Astrocyte of the hippocampus (primary cell): ENCODE measurements at regions not wholly inside any gene's neighbourhood (a gene's known extent, or its start where the extent isn't known, plus 50 kb on each side); places are given as distances from the start of the nearest gene placed in this dataset.

Experiments used
- DNase-seq: peaks from one replicate; pipeline ENCODE4 v3.0.0; 2011; ENCODE audit warnings: low read depth, low spot score

DNA sequence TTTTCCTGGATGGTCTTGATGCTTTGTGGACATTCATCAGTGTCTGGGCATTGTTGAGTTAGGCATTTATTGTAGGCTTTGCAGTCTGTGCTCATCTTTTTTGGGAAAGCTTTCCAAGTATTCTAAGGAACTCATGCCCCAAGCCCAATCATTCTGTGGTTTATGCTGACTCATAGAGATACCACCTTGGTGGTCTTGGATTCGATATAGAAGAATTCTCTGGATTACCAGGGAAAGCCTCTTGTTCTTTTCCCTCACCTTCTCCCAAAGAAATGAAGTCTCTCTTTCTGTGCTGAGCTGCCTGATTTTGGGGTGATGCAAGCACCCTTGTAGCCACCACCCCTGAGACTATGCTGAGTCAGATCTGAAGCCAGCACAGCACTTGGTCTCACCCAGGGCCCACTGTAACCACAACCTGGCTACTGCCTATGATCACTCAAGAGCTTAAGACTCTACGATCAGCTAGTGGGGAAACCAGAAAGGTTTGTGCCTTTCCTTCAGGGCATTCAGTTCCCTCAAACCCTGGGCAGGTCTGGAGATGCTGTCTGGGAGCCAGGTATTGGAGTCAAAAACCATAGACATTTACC is 422.6 kb downstream of the NUF2 start:
- no peak for DNase-seq

DNA sequence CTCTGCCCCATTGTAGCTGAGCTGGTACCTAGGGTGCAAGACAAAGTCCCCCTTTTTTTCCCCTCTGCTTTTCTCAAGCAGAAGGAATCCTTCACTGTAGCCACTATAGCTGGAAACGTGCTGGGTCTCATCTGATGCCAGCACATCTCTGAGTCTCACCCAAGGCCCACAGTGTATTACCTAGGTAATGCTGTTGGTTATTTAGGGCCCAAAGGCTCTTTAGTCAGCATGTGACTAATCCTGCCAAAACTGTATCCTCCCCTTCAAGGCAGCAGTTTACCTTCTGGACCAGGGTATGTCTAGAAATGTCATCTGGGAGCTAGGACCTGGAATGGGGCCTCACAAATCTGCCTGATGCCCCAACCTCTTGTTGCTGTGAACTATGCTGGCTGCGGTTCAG is 423.4 kb downstream of the NUF2 start:
- no peak for DNase-seq

DNA sequence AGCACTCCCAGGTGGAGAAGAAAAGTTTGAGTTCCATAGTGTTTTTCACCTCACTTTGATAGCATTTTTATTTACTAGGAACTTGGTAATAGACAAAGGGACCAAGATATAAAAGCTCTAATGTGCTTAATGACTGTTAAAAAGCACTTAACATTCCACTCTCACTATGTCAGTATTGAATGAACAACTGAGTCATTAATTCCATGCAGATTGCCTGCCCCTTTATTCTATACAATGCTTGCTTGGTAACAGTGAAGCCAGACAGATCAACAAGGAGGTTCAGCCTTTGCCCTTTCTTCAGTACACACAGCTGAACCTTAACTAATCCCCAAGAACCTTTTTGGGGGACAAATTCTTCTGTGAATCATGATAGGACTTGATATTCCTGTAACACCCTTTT is 425.5 kb downstream of the NUF2 start:
- DNase-seq: peak; percentile 13

DNA sequence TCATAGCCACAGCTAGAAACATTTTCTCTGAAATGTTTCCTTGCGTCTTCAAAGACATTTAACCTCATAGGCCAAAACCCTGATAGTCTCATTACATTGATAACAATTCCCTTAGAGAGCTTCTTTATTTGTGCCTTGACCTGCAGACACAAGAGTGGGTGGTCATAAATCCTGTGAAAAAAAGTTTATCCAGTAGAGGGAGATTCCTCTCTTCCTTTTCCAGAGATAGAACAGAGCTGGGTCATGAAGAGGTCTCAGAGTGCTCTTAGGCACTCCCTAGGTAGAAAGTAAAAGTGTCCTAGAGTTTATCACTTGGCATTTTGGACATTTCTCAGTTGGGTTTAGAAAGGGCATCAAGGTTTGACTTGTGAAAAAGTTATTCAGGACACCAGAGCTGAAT is 426.1 kb downstream of the NUF2 start:
- no peak for DNase-seq

DNA sequence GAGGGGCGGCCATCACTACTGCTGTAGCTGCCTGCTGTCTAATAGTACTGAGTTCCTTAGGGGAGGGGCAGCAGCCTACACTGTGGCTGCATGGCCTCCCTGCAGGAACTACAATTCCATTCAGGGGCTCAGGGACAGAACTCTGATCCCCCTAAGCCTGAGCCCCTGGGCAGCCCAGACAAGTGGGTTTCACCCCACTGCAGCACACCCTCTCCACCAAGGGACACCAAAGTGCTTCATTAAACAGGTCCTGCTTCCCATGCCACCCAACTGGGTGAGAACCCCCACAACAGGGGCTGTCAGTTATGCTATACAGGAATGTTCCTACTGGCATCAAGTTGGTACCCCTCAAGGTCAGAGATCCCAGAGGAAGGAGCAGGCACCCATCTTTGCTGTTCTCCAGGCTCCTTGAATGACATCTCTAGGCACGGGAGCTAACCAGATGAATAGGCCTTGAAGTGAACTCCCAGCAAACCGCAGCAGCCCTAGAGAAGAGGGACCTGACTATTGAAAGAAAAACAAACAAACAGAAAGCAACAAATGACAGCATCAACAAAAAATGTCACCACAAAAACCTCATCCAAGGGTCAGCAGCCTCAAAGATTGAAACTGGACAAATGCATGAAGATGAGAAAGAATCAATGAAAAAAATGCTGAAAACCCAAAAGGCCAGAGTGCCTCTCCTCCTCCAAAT is 437.4 kb downstream of the NUF2 start:
- DNase-seq: peak; percentile 53

DNA sequence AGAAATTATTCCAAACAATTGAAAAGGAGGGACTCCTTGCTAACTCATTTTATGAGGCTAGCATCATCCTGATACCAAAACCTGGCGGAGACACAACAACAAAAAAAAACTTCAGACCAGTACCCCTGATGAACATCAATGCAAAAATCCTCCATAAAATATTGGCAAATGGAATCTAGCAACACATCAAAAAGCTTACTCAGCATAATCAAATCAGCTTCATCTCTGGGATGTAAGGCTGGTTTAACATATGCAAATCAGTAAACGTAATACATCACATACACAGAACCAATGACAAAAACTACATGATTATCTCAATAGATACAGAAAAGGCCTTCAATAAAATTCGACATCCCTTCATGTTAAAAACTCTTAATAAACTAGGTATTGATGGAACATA is 440.1 kb downstream of the NUF2 start:
- DNase-seq: no peak

DNA sequence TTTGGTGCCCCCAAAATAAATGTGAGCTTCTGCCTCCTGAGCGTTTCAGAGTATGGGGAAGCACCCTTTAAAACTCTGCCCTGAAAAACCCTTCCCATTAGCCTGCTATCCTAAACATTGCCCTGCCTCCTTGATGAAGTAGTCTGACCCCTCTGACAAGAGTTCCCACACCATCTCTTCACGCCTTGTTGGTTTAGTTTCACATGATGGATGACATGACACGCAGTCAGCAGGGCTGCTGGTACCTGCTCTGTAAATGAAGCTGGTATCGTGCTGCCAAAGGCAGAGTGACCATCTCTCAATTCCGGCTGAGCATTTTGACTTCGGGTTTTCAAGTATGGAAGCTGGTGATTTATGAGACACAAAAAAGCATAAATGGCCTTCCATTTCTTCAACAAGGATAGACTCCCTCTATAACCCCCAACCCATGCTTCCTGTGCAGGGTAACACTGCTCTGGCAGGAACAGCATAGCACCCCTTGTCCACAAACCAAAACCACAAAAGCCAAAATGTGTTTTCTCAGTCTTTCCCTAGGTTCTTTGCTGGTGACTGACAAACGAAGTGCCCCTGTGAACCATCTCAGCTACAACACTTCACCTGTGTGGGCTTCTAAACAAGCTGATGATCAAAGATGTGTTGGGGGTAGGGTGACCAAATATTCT is 444.6 kb downstream of the NUF2 start:
- no peak for DNase-seq

DNA sequence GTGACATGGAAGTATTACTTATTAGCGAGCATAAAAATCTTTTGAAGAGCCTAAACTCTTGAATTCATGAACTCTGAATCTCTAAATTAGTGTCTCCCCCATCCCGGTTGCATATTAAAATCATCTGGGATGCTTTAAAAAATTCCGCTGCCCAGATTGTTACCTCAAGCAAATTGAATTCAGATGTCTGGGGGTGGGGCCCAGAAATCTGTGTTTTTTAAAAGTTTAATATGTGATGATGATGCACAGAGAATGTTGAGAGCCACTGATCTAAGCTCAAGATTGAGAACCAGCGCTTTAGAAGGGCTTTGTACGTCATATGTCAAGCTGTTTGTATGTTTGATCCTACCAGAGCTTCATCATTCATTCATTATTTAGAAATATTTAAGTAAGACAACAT is 446.8 kb downstream of the NUF2 start:
- DNase-seq: no peak

DNA sequence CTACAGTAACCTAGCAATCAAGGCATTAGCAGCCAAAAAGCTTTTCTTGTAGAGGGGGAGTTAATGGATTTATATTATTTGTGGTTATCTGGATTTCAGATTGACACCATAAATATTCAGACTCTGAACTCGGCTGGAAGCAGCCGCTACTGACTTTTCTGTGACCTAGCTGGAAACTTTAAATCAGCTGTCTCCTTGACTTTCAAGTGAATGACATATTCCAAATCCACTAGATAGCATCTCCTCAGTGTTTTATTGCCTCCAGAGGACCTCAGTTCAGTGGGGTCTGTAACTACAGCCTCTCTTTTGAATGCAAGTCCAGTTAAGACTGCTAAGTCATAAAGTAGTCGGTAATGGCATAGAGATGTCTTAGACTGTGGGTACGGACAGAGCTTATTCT is 448.5 kb downstream of the NUF2 start:
- no peak for DNase-seq

DNA sequence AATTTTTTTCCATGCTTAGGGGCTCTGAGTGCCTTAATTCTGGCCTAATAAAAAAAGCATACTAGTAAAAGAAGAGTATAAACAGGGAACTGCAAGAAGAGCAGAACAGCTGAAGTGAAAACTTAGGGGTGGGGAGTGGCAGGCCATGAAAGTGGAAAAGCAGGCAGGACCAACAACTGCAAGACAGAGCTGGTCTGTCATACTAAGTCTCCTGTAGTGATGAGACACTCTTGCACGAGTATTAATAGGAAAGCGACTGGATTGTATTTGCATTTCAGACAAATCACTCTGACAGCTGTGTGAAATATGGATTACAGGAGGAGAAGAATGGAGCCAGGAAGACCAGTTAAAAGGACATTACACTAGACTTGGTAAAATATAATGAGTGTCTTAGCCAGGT is 449.9 kb downstream of the NUF2 start:
- DNase-seq: no peak

DNA sequence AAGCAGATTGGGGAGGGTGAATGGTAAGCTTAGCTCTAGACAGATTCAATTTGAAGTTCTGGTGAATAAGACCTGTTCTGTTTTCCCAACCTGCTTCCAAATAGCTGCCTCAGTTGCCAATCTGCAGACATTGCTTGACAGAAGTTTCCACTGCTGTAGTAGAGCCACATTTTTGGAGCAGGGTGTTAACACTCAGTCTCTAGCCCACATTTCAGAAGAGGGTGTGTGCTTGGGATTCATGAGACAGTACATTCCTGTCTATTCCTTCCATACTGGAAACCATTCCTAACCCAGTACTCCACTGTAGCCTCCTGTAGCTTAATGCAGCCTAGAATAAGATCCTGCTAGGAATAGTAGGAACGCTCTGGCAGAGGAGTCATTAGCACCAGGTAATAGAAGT is 450.5 kb downstream of the NUF2 start:
- no peak for DNase-seq

DNA sequence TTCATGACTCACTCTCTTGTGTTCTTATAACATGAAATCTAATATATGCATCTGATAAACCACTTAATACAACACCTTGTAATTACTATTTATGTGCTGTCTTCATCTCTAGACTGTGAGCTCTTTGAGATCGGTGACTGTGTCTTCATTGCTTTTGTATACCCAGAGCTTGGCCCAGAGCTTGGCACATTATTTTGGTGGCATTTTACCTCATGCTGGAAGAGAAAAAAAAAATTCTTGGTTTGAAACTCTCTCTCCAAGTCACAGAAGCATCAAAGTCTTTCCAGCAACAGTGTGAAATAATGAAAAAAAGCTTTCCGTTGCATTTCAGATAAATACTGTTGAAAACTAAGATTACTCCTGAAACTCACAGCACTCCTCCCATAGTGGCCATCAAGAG is 451.6 kb downstream of the NUF2 start:
- no peak for DNase-seq

DNA sequence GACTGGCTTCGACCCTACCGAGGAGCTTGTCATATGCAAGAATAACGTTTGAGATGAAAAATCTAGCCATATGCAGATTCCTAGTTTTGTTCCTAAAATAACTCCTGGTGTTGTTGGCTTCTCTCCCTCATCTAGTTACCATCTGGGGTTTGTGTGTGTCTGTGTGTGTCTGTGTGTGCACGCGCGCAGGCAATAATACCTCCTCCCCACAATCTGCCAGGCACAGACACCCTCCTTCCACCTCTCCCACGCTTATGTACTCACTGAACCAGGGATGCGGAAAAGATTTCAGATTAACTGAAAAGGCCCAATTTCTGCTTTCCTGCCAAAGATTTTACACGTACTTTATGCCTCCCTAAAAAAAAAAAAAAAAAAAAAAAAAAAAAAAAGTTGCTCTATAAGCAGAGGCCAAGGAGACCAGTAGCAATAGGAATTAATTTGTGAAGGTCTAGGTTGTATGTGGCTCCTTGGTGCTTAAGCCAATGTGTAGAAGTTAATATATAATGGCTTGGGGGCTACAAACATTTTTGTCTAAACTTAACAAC is 452.7 kb downstream of the NUF2 start:
- no peak for DNase-seq

DNA sequence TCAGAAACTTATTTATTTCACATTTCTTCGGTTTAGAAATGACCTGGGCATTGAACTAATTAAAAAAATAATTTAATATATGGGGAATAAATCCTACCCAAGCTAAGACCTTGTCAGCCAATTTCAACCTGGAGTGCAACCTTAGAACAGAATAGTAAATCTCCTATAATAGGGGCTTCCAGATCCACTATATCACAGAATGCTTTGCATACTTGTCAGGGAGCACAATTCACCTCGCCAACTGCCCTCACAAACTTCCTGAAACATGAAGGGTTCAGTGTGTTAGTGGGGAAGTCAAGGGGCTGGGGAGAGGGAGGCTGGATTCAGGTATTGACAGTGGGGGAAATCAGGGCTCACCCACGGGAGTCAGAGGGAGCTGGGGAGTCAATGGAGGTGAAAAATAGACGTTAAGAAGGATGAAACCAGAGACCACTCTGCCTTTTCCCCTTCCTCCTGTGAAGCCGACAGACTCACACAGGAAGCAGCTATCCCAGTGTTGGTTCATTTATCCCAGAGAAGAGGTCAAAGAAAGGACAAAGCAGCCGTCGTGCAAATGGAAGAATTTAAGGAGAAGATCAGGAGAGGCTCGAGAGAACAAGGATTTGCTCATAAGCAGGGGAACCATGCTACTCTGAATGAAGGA is 453.3 kb downstream of the NUF2 start:
- no peak for DNase-seq

DNA sequence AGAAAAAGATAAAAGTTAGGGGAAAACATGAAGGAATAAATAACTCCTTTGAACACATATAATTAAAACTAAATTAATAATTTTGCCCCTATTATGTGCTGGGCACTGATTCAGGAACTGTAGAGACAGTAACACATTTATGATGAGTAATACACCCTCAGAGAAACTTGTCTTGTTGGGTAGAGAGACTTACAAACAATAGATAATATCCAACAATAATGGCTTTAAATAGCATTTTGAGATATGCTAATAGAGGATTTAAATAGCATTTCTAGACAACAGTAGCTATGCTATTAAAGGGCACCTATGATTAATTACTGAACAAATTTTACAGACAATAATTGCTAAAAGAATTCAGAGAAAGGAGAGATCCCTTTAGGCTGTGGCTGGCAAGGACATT is 455.5 kb downstream of the NUF2 start:
- no peak for DNase-seq

DNA sequence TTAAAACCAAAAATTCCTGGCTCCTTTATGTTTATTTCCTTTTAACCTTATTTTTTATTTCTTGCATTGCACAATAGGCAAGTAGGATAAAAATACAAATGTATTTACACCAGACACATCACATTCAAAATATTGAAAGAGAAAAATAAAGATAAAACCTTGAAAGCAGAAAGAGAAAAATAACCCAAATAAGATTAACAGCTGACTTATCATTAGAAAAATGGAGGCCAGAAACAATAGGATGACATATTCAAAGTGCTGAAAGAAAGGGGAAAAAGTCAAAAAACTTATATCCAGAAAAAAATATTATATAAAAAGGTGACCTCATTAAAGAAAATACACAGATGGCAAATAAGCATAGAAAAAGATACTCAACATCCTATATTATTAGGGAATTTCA is 459.4 kb downstream of the NUF2 start:
- no peak for DNase-seq

DNA sequence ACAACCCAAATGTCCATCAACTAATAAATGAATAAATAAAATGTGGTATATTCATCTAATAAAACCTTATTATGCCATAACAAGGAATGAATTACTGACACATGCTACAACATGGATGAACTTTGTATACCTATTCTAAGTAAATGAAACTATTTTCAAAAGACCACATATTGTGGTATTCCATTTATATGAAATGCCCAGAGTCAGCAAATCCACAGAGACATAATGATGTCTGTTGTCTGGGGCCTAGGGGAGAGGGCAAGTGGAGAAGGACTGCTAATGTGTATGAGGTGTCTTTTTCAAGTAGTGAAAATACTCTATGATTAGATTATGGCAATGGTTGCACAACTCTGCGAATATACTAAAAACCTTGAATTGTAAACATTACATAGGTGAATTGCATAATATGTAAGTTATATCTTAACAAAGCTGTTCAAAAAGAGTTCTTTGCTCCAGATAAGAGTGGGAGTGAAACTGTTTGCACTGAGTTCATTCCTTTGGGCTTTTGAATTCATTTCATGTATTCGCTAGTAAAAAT is 464.2 kb downstream of the NUF2 start:
- DNase-seq: no peak

DNA sequence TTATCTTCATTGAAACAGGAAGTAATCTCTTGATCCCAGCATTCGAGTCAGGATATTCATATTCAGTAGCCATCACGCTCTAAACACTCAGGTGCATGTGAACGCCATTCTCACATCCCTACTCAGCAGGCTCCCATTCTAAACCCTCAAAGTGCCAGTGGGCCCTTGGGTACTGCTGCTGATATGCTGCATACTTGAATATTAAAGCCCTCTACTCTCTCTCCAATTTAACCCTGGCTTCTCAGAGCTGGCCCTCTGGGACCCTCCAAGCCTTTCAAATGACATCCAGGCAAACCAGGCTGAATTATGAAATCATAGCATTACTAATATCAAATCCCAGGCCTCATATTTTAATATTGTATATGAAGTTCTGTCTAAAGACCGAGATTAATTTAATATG is 468.2 kb downstream of the NUF2 start:
- DNase-seq: no peak

DNA sequence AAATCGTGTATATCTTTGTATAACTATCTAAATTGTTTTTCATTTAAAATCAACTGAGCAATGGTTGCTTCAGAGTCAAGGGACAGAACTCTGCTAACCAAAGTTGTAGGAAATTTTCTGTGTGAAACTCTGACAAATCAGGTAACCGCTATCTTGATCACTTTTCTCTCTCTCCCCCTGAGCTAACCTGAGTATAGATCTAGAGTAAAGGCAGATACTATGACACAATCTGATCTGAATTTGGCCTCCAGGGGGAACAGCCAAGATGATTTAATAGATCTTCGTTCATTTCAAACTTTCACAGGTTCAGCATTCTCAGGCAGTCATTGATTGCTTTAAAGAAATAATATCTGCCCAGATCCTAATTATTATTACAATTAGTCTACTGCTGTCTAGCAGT is 472.8 kb downstream of the NUF2 start:
- no peak for DNase-seq

DNA sequence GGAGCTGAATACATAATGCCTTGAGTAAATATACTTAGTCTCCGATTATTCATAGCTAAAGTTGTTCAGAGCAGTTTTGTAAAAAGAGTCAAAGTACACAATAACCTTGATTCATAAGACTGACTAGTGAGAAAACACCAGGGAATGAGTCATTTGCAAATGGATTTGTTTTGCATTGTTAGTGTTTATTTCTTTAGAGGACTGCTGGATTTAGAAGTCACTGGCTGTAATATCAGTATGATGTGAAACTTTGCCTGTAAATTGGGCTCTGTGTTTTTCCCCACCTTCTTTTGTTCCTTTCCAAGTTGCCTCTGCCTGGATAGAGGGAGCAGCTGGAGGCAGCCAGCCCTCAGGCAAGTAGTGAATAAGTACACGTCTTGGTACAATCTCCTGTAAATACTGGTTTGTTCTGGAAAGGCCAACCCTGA is 474.7 kb downstream of the NUF2 start:
- DNase-seq: peak; percentile 50

DNA sequence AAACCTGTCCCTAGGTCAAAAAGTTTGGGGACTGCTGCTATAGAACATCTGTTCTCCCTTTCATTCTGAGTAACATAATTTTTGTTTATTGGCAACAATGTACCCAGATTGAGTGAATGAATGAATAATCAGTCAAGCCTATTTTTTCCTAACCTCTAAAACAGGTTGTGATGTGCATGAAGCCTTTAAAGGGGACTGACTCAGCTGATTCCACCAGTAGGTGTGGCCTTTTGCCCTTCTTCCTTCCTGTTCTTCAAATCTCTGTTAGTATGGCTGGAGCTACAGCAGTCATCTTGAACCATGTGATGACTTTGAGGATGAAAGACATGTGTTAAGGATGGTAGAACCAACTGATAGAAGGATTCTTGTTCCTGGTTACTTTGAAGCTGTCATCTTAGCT is 476.1 kb downstream of the NUF2 start:
- no peak for DNase-seq

DNA sequence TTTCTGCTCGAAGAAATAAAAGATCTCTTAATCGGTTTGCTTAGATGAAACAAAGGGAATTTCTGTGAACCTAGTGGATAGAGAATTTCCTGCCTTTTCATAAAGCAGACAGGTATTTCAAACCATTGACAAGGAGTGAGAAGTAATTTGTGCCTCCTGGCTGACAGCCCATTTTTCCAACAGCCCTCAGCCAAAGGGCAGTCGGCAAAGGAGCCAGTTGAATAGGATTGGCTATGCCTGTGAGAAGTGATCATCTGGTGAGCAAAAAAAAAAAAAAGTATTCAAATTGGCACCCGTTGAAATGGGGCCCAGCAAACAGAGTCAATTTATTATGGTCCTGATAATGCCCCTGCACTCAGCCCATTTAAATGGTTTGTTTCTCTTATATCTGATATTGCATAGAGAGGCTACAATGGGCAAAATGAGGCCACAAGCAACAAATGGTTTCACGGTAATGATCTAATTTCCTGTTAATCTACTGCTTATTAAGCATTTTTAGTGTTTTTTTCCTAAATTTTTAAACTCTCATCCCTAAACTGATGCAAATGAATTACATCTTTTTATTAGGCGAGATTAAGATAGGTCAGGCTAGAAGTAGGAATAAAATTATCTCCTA is 477.5 kb downstream of the NUF2 start:
- no peak for DNase-seq
